NCI-H1092 treated with DMSO at 0.1 percent for 48 hours (cell line): ENCODE measurements at regions not wholly inside any gene's neighbourhood (a gene's known extent, or its start where the extent isn't known, plus 50 kb on each side); places are given as distances from the start of the nearest gene placed in this dataset.

Experiments used
- DNase-seq: peaks from one replicate; lab custom pipeline; 2025; lab: John Stamatoyannopoulos, UW

- DNase-seq = no peak
Observed at GRCh38 chr10:56844978-56845529, 484.0 kb upstream of the ZWINT start.

DNA sequence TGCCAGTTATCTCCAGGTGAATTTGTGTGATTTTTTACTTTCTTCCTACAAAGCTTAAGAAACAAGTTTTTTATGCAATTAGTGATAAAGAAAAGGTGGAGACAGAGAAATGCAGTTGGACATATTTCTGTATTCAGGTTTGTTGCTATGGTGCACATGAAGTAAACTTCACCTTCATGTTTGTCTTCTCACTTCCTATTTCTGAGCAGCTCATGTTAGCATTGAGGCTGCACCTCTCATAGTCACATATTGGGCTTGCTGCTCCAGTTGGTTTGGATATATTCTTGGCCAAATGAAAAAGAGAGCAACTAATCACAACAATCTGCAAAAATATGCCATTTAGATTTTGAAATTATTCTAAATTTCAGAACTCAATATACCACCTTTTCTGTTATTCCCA, 475.6 kb upstream of the ZWINT start:
- DNase-seq = no peak

DNA sequence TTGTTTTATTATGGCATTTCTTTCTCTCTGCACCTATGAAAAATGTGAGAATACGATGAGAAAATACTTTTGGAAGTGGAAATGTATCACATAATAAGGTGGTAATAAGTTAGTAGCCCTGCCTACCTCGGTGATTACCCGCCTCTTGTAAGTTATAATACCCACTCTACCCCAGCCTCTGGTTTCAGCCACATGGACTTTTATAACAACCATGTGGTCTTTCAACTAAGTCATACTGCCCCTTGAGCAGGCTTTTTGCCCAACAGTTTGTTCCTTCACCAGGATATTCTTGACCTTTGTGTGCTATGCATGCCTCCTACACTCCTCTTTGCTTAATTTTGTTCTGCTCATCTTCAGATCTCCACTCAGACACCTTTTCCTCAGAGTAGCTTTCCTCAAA, 470.6 kb upstream of the ZWINT start:
- DNase-seq = no peak

DNA sequence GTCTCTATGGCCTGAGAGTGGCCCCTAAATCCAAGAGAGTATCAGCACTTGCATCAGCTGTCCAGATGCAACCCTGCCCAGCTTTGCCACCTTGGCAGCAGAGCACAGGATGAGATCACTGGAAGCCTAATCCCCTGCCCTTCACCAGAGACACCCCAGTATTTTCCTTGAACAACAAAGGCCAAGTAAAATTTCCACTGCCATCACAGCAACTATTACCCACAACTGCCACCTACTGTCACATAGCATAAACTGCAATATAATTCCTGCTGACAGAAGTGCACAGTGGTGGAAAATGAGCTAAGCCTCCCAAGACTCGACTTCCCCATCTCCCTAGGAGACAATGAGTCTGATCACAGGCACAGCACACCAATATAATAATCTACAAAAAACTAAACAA, 462.8 kb upstream of the ZWINT start:
- DNase-seq = peak; percentile 2

- DNase-seq = no peak
Observed at GRCh38 chr10:56805022-56805421, 444.0 kb upstream of the ZWINT start.

DNA sequence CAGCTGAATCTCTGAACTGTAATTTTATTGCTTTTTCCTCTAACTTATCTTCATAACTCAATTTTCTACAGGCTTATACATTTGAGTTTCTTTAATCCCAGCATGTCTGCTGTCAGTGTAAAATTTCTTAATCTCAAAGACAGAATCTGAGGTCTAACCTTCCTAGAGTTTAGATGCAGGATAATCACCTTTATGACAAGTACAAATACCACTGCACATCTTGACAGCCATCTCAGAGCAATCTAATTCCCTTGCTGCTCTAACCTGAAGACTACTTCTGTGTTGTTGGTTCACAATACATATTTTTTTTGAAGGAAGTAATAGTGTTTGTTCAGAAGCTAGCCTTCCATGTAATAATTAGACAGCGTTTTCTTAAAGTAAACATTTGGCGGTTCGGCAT, 424.2 kb upstream of the ZWINT start:
- no peak for DNase-seq

GRCh38 chr10:56782503-56782902, 421.4 kb upstream of the ZWINT start:
- no peak for DNase-seq

DNA sequence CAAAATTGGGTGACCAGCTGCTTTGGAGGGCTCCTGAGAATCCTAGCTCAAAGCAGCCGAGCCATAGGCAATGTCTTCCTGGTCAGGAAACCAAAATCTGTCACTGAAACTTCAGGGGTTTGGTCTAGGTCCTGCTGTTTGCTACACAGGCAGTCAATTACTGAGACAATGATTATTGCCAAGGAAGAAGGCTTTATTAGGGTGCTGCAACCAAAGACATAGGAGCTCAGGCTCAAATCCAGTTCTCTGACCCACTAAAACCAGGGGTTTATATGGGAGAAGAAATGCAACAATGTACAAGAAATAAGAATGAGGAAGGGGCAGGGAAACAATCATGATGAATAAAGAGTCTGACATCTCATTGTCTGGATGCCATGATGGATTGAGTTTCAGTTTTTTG, 410.3 kb upstream of the ZWINT start:
- no peak for DNase-seq

GRCh38 chr10:56763090-56763489, 402.0 kb upstream of the ZWINT start:
- no peak for DNase-seq

GRCh38 chr10:56745490-56745889, 384.4 kb upstream of the ZWINT start:
- no peak for DNase-seq

DNA sequence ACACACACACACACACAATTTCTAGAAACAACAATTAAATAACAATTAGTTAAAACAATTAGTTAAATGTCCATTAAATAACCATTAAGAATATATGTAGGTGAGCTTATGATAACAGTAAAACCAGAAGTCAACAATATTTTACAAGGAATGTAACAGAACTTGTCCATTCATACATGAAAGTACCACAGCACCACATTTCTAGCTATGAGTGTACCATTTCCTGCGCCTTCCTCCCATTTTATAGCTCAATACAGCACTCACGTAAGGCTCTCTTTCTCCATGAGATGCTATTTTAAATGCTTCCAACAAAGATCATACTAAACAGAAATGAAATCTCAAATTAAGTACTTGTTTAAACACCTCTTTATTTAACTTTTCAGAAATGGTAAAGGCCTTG, 367.3 kb upstream of the ZWINT start:
- DNase-seq = no peak

DNA sequence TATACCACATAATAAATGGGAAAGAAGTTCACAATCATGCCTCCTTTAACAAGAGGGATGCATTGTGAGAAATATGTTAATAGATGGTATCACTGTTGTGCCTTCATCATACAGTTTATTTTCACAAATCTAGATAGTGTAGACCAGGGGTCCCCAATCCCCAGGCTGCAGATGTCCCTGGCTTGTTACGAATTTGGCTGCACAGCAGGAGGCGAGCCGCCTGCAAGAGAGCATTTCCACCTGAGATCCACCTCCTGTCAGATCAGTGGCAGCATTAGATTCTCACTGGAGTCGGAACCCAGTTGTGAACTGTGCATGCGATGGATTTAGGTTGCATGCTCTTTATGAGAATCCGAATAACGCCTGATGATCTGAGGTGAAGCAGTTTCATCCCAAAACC, 361.9 kb upstream of the ZWINT start:
- DNase-seq = no peak

- no peak for DNase-seq
Observed at GRCh38 chr10:56715262-56715661, 354.2 kb upstream of the ZWINT start.

DNA sequence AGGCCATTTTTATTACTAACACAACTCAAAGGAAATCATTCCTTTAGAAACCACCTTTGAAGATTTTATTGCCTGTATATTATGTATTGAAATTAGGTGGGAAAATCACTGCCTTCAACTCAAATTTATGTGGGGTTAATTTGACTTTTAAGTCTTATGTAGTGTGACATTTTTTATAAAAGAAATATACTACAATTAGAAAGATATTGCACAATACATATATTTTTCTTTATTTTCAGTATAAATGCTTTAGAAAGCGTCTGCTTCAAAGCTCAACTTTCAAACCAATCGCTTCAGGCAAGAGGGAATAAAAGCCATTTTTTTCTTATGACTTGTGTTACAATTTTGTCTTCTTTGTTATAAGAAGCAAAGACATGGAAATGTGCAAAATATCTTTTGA, 337.4 kb upstream of the ZWINT start:
- DNase-seq = no peak

GRCh38 chr10:56679578-56679977, 318.5 kb upstream of the ZWINT start:
- DNase-seq = no peak

GRCh38 chr10:56662765-56663447, 301.8 kb upstream of the ZWINT start:
- DNase-seq = no peak

- no peak for DNase-seq
Observed at GRCh38 chr10:56653289-56653688, 292.2 kb upstream of the ZWINT start.

- DNase-seq = no peak
Observed at GRCh38 chr10:56646329-56647111, 285.5 kb upstream of the ZWINT start.

- DNase-seq = peak; percentile 22
Observed at GRCh38 chr10:56633876-56634452, 272.9 kb upstream of the ZWINT start.

DNA sequence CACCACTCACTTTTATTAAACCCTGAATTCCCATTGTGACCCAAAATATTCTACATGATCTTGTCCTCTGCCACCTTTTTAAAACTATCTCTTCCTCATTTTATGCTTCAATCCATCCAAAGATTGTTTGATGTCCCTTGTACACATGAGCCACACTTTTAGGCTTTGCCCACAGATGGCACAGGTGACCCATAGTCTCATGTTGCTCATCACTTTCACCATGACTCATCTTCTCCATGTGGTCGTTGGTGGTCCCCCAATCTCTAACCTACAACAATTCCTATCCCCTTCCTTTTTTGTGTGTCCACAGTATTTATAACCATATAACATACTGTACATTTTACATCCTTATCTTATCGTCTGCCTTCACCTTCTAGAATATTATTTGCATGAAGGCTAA, 271.5 kb upstream of the ZWINT start:
- no peak for DNase-seq

DNA sequence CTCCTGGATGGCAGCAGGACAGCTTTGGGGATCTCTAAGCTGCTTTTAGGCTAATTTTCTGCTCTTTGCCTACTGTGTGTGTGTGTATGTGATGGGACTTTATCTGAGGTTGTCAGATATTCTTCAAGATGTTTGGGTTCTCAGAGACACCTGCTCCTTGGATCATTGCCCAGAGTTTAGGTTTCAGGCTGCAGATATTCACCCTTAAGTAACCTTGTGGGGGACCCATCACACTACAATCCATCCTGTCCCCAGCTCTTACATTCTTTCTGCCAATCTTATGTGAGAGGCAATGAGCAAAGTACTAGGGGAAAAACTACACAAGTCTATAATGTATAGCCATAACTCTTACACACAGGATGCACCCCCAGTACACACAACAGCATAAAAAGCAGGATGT, 263.0 kb upstream of the ZWINT start:
- DNase-seq = no peak

- DNase-seq = no peak
Observed at GRCh38 chr10:56623064-56623463, 262.0 kb upstream of the ZWINT start.

DNA sequence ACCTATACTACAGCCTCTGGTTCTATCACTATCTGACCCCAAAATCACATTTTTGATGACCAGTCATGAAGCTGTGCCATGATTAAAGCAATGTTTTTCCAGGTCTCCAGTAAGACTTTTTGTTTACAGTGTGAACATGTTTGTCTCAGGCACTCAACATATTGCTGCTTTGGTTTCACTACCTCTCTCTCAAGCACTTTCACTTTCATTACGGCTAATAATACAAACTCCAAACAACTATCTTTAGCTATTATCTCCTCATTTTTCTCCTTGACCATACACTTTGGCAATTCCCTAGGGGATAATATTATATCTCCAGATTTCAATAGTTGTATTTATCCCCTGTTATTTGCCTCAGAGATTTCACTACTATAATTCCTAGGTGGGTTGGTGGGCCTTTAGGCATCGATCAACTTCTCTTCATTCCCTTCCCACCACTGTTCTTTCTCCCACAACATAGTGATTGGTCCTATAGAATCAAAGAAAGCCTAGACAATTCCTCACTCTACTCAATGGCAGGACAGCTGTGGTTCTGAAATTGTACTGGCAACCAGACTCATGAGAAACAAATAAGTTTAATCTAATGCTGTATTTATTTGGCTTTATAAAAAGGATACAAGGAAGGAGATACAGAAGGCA, 261.4 kb upstream of the ZWINT start:
- DNase-seq = no peak
